Uterus (tissue), 3 donors: ENCODE measurements at regions not wholly inside any gene's neighbourhood (a gene's known extent, or its start where the extent isn't known, plus 50 kb on each side); places are given as distances from the start of the nearest gene placed in this dataset.
A peak's percentile ranks its signal among the peaks of the same experiment; 100 is the strongest.
"Not testable (repeated sequence)": the region's sequence is repeated elsewhere in the genome, so short reads cannot be mapped to it uniquely, and the experiment has no call there.

Experiments used
- DNase-seq, 2 donors: peaks; one replicate each; pipeline ENCODE4 v3.0.0-alpha.2; 2019 to 2020
- H3K27ac ChIP-seq, 2 donors: fragments of 200-600 bp; sonication (generic); 1 replicate in 1 of 2; 2 replicates in 1 of 2; pipeline ENCODE4 v1.5.1; 2016 to 2018
- H3K27me3 ChIP-seq, 2 donors: fragments of 200-600 bp; sonication (generic); one replicate each; pipeline ENCODE4 v1.5.1; 2018 to 2019; ENCODE audit warnings: control low read depth in 1 of 2
- H3K36me3 ChIP-seq, 2 donors: fragments of 200-600 bp; sonication (generic); one replicate each; pipeline ENCODE4 v1.5.1; 2019; ENCODE audit warnings: control low read depth in 1 of 2
- H3K4me1 ChIP-seq, 2 donors: fragments of 200-600 bp; sonication (generic); one replicate each; pipeline ENCODE4 v1.5.1; 2018 to 2019; ENCODE audit warnings: control low read depth in 1 of 2
- H3K4me3 ChIP-seq, 2 donors: fragments of 200-600 bp; sonication (generic); 1 replicate in 1 of 2; 2 replicates in 1 of 2; pipeline ENCODE4 v1.5.1; 2018 to 2019; ENCODE audit warnings: mild to moderate bottlenecking in 1 of 2
- H3K9me3 ChIP-seq, 2 donors: fragments of 200-600 bp; sonication (generic); one replicate each; pipeline ENCODE4 v1.5.1; 2019; ENCODE audit warnings: control low read depth in 1 of 2
- POLR2A ChIP-seq, 2 donors: fragments of 450-650 bp; IDR thresholded peaks; one replicate each; pipeline ENCODE4 v1.6.1; 2016; ENCODE audit warnings: antibody characterized with exemption in 2 of 2, mild to moderate bottlenecking in 1 of 2, moderate library complexity in 1 of 2
- intact Hi-C: fragments of 100-400 bp; cut with DNase I; formaldehyde crosslinking; loops from one replicate; pipeline ENCODE4 v1.15.1; 2023; ENCODE audit warnings: low total_unique reads
- TF ChIP-seq, protein P1 (sequence below), 4 experiments: fragments of 200-600 bp in 2 of 4; fragments of 450-650 bp in 2 of 4; sonication (generic) in 2 of 4; IDR thresholded peaks; one replicate each; pipeline ENCODE4 v1.5.1; 2016 to 2019; ENCODE audit warnings: antibody characterized with exemption in 4 of 4, mild to moderate bottlenecking in 2 of 4, moderate library complexity in 1 of 4
- donor health status: DM: yes; HTN: yes; CAD: no.

DNA sequence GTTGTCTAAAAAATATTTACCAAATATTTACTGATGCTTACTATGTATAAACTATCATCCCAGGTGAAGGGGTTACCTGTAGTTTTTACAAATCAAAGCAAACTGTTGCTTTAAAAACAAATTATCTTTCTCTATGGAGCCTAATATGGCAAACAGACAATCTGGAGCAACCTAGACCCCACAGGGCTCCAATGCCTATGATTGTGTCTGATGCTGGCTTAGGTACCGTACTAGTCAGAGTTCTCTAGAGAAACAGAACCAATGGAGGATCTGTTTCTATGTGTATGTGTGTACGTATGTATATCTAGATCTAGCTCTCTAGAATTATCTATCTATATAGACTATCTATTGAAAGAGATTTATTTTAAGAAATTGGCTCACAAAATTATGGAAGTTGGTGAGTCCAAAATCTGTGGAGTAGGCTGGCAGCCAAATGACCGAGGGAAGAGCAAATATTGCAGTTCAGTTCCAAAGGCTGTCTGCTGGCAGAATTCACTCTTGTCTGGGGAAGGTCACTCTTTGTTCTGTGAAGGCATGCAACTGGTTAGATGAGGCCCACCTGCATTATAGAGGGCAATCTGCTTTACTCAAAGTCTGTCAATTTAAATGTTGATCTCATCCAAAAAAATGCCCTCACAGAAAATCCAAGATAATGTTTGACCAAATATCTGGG, 127.1 kb upstream of the ENPEP start:
- Histone ChIP-seq H3K9me3 (no peaks in the 10 kb centered on the region), H3K4me1 (no peaks in the 10 kb centered on the region), H3K27me3 (no peaks in the 10 kb centered on the region), H3K27ac (no peak overlapping the region), H3K4me3 (no peak overlapping the region), H3K36me3 (no peaks in the 10 kb centered on the region)
- DNase-seq: no peak
- intact Hi-C loops: no loop called here
- TF ChIP-seq, protein P1, sequence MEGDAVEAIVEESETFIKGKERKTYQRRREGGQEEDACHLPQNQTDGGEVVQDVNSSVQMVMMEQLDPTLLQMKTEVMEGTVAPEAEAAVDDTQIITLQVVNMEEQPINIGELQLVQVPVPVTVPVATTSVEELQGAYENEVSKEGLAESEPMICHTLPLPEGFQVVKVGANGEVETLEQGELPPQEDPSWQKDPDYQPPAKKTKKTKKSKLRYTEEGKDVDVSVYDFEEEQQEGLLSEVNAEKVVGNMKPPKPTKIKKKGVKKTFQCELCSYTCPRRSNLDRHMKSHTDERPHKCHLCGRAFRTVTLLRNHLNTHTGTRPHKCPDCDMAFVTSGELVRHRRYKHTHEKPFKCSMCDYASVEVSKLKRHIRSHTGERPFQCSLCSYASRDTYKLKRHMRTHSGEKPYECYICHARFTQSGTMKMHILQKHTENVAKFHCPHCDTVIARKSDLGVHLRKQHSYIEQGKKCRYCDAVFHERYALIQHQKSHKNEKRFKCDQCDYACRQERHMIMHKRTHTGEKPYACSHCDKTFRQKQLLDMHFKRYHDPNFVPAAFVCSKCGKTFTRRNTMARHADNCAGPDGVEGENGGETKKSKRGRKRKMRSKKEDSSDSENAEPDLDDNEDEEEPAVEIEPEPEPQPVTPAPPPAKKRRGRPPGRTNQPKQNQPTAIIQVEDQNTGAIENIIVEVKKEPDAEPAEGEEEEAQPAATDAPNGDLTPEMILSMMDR (IDR thresholded peaks at IDR 0.05): no peak
- no peak for TF ChIP-seq POLR2A (IDR thresholded peaks at IDR 0.05)

DNA sequence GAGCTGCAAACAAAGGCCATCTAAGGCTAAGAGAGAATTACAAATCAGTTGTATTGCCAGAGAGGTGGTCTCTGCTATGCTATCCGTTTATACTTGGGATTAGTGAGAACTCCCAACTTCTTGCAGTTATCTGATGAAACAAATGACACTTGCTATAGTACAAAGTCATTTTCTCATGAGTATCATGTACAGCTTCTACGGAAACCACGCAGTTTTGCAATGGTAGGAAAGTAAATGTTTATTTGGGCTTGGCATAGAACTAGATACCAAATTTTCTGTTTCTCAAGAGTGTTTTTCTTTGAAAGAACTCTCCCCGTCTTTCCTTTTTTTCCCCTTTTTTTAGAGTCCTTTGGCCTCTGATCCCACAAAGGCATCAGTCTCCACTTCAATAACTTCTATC, 128.2 kb upstream of the ENPEP start:
- H3K27ac ChIP-seq: no peak overlapping the region
- DNase-seq: no peak
- H3K4me3 ChIP-seq: no peak overlapping the region
- H3K27me3 ChIP-seq: no peaks in the 10 kb centered on the region
- intact Hi-C loops: no loop called here
- TF ChIP-seq, protein P1 (IDR thresholded peaks at IDR 0.05): no peak
- no peak for TF ChIP-seq POLR2A (IDR thresholded peaks at IDR 0.05)
- H3K4me1 ChIP-seq: no peaks in the 10 kb centered on the region
- no peaks in the 10 kb centered on the region for H3K9me3 ChIP-seq
- no peaks in the 10 kb centered on the region for H3K36me3 ChIP-seq

DNA sequence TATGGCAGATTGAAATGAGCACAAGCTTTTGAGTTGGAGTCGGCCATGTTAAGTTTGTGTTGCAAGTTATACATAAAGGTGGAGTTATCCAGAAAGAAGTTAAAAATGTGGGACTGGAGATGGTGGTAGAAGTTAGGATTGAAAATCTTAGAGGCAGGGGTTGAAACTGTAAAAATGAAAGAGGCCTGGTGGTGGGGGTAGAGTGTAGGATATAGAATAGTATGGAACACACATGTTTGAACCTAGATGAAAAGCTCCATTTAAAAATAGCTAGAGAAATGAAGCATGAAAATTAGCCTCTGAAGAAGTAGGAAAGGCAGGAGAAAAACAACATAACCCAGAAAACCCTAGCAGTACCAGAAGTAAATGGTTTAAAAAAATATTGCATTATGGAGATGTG, 131.8 kb upstream of the ENPEP start:
- intact Hi-C loops: loop anchor here (5.0 kb wide), 1 partner anchor 163 kb away; no protein-coding TSS in a partner anchor
- Histone ChIP-seq H3K9me3 (no peaks in the 10 kb centered on the region), H3K36me3 (no peaks in the 10 kb centered on the region), H3K4me1 (no peaks in the 10 kb centered on the region), H3K27me3 (no peaks in the 10 kb centered on the region), H3K4me3 (no peak overlapping the region), H3K27ac (no peak overlapping the region)
- DNase-seq: no peak
- TF ChIP-seq, protein P1 (IDR thresholded peaks at IDR 0.05): peak; percentile 26 to 43 (median 42)
- no peak for TF ChIP-seq POLR2A (IDR thresholded peaks at IDR 0.05)

DNA sequence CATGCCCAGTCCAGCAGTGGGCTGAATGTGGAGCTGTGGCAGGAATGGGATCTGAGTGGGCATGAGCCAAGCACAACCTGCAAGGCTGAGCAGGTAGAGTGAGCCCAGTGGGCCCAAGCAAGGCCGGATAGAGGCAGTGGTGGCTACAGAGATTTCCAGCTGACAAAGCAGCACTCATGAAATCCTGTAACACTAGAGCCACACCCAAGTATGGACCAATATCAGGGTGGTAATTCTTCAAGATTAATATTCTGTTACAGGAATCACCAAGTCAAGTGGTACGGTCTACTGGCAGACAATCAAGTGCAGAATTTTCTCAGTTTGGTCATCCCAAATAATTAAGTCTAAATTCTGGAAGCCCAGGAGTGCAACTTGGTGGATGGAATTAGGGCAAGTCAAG, 132.4 kb upstream of the ENPEP start:
- no peak overlapping the region for H3K27ac ChIP-seq
- intact Hi-C loops: loop anchor here (5.0 kb wide), 1 partner anchor 164 kb away; no protein-coding TSS in a partner anchor
- no peak for DNase-seq
- TF ChIP-seq, protein P1 (IDR thresholded peaks at IDR 0.05): no peak
- TF ChIP-seq POLR2A (IDR thresholded peaks at IDR 0.05): no peak
- H3K4me3 ChIP-seq: no peak overlapping the region
- H3K4me1 ChIP-seq: no peaks in the 10 kb centered on the region
- H3K27me3 ChIP-seq: no peaks in the 10 kb centered on the region
- no peaks in the 10 kb centered on the region for H3K9me3 ChIP-seq
- H3K36me3 ChIP-seq: no peaks in the 10 kb centered on the region

DNA sequence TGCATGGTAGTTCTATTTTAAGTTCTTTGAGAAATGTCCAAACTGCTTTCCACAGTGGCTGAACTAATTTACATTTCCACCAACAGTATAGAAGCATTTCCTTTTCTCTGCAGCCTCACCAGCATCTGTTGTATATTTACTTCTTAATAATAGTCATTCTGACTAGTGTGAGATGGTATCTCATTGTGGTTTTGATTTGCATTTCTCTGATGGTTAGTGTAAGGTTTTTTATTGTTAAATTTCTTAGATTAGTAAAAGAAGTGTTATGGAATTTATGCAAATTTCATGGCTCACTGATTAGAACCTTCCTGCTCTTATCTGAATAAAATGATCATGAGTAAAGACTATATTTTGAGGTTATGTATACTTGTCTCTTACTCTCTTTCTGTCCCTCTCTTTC, 134.8 kb upstream of the ENPEP start:
- intact Hi-C loops: loop anchor here (5.0 kb wide), 1 partner anchor 166 kb away; no protein-coding TSS in a partner anchor
- not testable (repeated sequence) for H3K4me3 ChIP-seq, H3K9me3 ChIP-seq, H3K27me3 ChIP-seq, DNase-seq, H3K4me1 ChIP-seq, H3K36me3 ChIP-seq, H3K27ac ChIP-seq
